ENCODE measurements at regions not wholly inside any gene's neighbourhood (a gene's known extent, or its start where the extent isn't known, plus 50 kb on each side); places are given as distances from the start of the nearest gene placed in this dataset.

- H3K9me3 ChIP-seq = no peaks in the 10 kb centered on the region
- FAIRE-seq (no peak), DNase-seq (ENCODE audit: low read depth in 1 of 2, low spot score in 1 of 2) (peak in 1 of 2 experiments; percentile 8), ATAC-seq (no peak)
- H3K4me2 ChIP-seq = peak overlapping the region; percentile 15; the same call in 1 of the 3 replicates
- POLR2A ChIA-PET = interaction anchor here (0.7 kb wide), 1 partner anchor 50 kb away, joined by 3 read pairs; no protein-coding TSS in a partner anchor
- H3K4me3 ChIP-seq = no peak overlapping the region
- TF ChIP-seq JUNB (IDR thresholded peaks at IDR 0.05) (no peak), TFCP2L1 (CRISPR knock-in tag; IDR thresholded peaks at IDR 0.05) (no peak), HDAC2 (IDR thresholded peaks at IDR 0.05) (no peak), ZSCAN20 (CRISPR knock-in tag; IDR thresholded peaks at IDR 0.05) (no peak), SMC3 (IDR thresholded peaks at IDR 0.05) (no peak)
- TF ChIP-seq, protein P1, sequence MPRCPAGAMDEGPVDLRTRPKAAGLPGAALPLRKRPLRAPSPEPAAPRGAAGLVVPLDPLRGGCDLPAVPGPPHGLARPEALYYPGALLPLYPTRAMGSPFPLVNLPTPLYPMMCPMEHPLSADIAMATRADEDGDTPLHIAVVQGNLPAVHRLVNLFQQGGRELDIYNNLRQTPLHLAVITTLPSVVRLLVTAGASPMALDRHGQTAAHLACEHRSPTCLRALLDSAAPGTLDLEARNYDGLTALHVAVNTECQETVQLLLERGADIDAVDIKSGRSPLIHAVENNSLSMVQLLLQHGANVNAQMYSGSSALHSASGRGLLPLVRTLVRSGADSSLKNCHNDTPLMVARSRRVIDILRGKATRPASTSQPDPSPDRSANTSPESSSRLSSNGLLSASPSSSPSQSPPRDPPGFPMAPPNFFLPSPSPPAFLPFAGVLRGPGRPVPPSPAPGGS (IDR thresholded peaks at IDR 0.05) = no peak
- CTCF ChIA-PET = interaction anchor here (1.1 kb wide), 1 partner anchor 10 kb away, joined by 3 read pairs; no protein-coding TSS in a partner anchor
- H3K4me1 ChIP-seq = peaks cover 8% of the 10 kb centered on the region; the same call in 1 of the 3 replicates
- 40% methylated on average over 5 of the region's 5 CpGs for WGBS (ENCODE audit: missing lambda C conversion rate)
- H3K27ac ChIP-seq = peak overlapping the region in 1 of 2 experiments; percentile 30; a peak in 1 of 6 replicates
These were observed 192.7 kb downstream of the TENT4A start for GRCh38 chr5:6905883-6906282.

DNA sequence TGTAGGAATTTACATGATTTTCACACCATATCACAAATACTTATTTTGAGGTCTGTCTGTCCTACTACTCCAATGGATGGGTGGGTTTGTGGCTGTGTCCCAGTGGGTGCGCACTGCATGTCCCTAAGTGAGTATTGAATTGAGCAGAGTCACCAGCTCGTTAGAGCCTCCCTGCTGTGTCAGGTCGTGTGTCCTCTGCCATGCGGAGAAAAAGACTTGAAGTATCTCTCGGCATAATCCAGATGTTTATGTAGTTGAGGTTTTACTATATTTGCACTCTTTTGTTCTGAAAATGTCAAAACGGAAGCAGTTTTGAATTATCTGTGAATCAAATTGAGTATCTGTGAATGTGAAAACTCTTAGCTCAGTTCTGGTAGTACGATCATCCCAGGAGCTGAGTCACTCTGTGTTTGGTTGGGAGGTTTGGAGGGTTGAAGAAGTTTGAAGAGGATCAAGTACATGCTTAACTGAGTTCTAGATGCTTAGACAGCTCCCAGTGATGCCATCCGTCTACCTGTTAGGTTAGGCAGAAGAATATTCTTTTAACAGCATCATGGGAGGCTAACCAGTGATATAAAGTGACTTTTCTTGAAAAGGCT is 194.2 kb downstream of the TENT4A start:
- Histone ChIP-seq H3K9me3 (no peaks in the 10 kb centered on the region), H3K4me1 (peaks cover 5% of the 10 kb centered on the region; the same call in 1 of the 3 replicates), H3K4me2 (no peak overlapping the region), H3K4me3 (no peak overlapping the region), H3K27ac (no peak overlapping the region)
- ChIA-PET CTCF (no interaction called here), POLR2A (interaction anchor here (0.6 kb wide), 1 partner anchor 32 kb away, joined by 7 read pairs; no protein-coding TSS in a partner anchor)
- FAIRE-seq (no peak), DNase-seq (ENCODE audit: low read depth in 1 of 2, low spot score in 1 of 2) (no peak), ATAC-seq (no peak)
- WGBS (ENCODE audit: missing lambda C conversion rate) = 50% methylated on average over 8 of the region's 8 CpGs
- TF ChIP-seq HDAC2 (IDR thresholded peaks at IDR 0.05) = no peak
- no peak for TF ChIP-seq RNF2 (IDR thresholded peaks at IDR 0.05; ENCODE audit: borderline replicate concordance, low read depth)
- no peak for TF ChIP-seq TFCP2L1 (CRISPR knock-in tag; IDR thresholded peaks at IDR 0.05)
- TF ChIP-seq, protein P2, sequence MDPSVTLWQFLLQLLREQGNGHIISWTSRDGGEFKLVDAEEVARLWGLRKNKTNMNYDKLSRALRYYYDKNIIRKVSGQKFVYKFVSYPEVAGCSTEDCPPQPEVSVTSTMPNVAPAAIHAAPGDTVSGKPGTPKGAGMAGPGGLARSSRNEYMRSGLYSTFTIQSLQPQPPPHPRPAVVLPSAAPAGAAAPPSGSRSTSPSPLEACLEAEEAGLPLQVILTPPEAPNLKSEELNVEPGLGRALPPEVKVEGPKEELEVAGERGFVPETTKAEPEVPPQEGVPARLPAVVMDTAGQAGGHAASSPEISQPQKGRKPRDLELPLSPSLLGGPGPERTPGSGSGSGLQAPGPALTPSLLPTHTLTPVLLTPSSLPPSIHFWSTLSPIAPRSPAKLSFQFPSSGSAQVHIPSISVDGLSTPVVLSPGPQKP (IDR thresholded peaks at IDR 0.05; ENCODE audit: low read depth, low read length) = no peak

GRCh38 chr5:6909901-6910300 is 196.7 kb downstream of the TENT4A start:
- no peak for DNase-seq (ENCODE audit: low read depth in 1 of 2, low spot score in 1 of 2)
- FAIRE-seq = no peak
- Histone ChIP-seq H3K27ac (no peak overlapping the region), H3K9me3 (no peaks in the 10 kb centered on the region), H3K4me3 (no peak overlapping the region), H3K4me1 (peaks cover 5% of the 10 kb centered on the region; the same call in 1 of the 3 replicates), H3K4me2 (no peak overlapping the region)
- ChIA-PET POLR2A (no interaction called here), CTCF (no interaction called here)
- WGBS (ENCODE audit: missing lambda C conversion rate) = 32% methylated on average over 4 of the region's 4 CpGs
- no peak for ATAC-seq
- TF ChIP-seq POLR2A (IDR thresholded peaks at IDR 0.05; ENCODE audit: low read length) (no peak), CHD2 (IDR thresholded peaks at IDR 0.05; ENCODE audit: low read length, partially characterized antibody) (no peak), FOSL2 (IDR thresholded peaks at IDR 0.05) (no peak), FOSL2 (CRISPR knock-in tag; IDR thresholded peaks at IDR 0.05) (no peak), CEBPB (IDR thresholded peaks at IDR 0.05) (no peak), E2F6 (IDR thresholded peaks at IDR 0.05; ENCODE audit: borderline replicate concordance, low read depth) (no peak), PHF8 (IDR thresholded peaks at IDR 0.05; ENCODE audit: borderline replicate concordance, low read depth) (no peak), RAD21 (conservative IDR thresholded peaks at IDR 0.05 in 1 of 2, IDR thresholded peaks at IDR 0.05 in 1 of 2) (no peak), JUN (IDR thresholded peaks at IDR 0.05) (no peak)
- TF ChIP-seq, protein P2 (IDR thresholded peaks at IDR 0.05; ENCODE audit: low read depth, low read length) = no peak

Measured in A549 (cell line).